ENCODE measurements at regions not wholly inside any gene's neighbourhood (a gene's known extent, or its start where the extent isn't known, plus 50 kb on each side); places are given as distances from the start of the nearest gene placed in this dataset.

GRCh38 chr14:101711041-101711856 is 50.3 kb upstream of the PPP2R5C start (continued):
- TF ChIP-seq CLOCK (CRISPR knock-in tag; IDR thresholded peaks at IDR 0.05; ENCODE audit: borderline replicate concordance) = no peak
- TF ChIP-seq STAT5A (IDR thresholded peaks at IDR 0.05; ENCODE audit: borderline replicate concordance, low read length) = no peak
- peak; percentile 59; the same call in 1 of the 2 replicates for TF ChIP-seq ZNF589 (CRISPR knock-in tag; IDR thresholded peaks at IDR 0.05; ENCODE audit: low read depth)
- TF ChIP-seq POLR2A (conservative IDR thresholded peaks at IDR 0.05) = peak; percentile 43
- peak; percentile 84 for TF ChIP-seq VEZF1 (CRISPR knock-in tag; IDR thresholded peaks at IDR 0.05)
- TF ChIP-seq MXD1 (CRISPR knock-in tag; IDR thresholded peaks at IDR 0.05; ENCODE audit: borderline replicate concordance, poor library complexity, severe bottlenecking) = no peak
- TF ChIP-seq GTF2E2 (tag; IDR thresholded peaks at IDR 0.05) = peak; percentile 65; the same call in 1 of the 2 replicates
- TF ChIP-seq SAFB (IDR thresholded peaks at IDR 0.05; ENCODE audit: borderline replicate concordance, low read depth, low read length) = 0 out of 2 replicates have a peak, but pooled peaks have one; percentile 16
- TF ChIP-seq TRIM24 (IDR thresholded peaks at IDR 0.05) = peak; percentile 68 to 89; a peak in 3 of 4 replicates
- peak; percentile 83; the same call in 1 of the 2 replicates for TF ChIP-seq ZC3H4 (CRISPR knock-in tag; IDR thresholded peaks at IDR 0.05; ENCODE audit: borderline replicate concordance)
- no peak for TF ChIP-seq POLR2H (tag; IDR thresholded peaks at IDR 0.05; ENCODE audit: low read depth)
- TF ChIP-seq TAF1 (IDR thresholded peaks at IDR 0.05; ENCODE audit: control insufficient read depth, extremely low read depth, insufficient read depth, low read length, severe bottlenecking) = peak; percentile 53
- TF ChIP-seq RUNX1 (IDR thresholded peaks at IDR 0.05; ENCODE audit: low read depth) = no peak

All from K562 (cell line).